ENCODE measurements at regions not wholly inside any gene's neighbourhood (a gene's known extent, or its start where the extent isn't known, plus 50 kb on each side); places are given as distances from the start of the nearest gene placed in this dataset.

DNA sequence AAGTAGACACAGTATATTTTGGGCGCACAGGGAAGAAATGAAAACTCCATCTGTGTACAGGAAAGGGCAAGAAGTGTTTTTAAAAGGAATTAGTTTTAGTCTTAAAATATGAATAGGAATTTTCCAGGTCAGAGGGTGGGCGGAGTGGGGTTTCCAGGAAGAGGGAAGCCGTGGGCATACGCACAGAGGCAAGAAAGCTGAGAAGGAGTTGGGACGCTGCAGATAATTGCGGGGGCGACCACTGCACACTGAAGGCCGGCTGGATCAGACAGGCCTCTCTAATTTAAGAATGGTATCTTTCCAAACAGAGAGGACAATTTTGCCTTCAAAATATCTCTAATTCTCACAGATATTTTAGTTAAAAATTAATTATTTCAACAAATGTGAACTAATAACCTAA lies 189.1 kb upstream of the INHBA start:
- in situ Hi-C loops (cut with MboI; ENCODE audit: low pct_unique_long_range_greater_than_20kb, low sequenced_read_pairs, unreplicated experiment), result no loop called here
- TF ChIP-seq CTCF (IDR thresholded peaks at IDR 0.05; ENCODE audit: extremely low read depth, insufficient read depth, missing control alignments), result no peak
- no peak for DNase-seq (ENCODE audit: low spot score)

DNA sequence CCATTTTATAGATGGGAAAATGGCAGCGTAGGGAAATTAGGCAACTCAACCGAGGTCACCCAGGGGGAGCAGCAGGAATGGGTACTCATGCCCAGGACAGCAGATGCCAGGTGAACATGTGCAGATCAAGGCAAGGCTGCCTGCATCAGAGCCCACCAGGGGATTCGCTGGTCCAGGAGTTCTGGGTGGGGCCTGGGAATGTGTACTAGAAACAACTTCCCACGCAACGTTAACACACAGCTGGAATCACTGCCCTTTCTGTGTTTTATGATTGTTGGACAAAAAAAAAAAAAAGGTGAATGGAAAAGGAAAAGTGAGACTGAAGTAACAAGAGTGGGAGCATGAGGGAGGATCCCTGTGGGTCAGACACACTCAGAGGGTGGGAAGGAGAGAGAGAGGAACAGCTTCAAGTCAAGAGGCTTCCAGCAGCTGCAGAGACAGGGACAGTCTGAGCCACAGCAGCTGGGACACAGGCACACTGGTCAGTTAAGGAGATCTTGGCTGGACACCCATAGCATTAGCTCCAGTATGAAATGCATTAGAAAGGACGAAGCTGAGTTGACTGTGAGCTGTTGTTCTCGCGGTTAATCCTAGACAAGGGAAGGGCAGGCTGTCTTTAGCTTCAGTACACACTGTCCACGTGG lies 187.9 kb upstream of the INHBA start:
- no peak for DNase-seq (ENCODE audit: low spot score)
- TF ChIP-seq CTCF (IDR thresholded peaks at IDR 0.05; ENCODE audit: extremely low read depth, insufficient read depth, missing control alignments), result no peak
- in situ Hi-C loops (cut with MboI; ENCODE audit: low pct_unique_long_range_greater_than_20kb, low sequenced_read_pairs, unreplicated experiment), result no loop called here

DNA sequence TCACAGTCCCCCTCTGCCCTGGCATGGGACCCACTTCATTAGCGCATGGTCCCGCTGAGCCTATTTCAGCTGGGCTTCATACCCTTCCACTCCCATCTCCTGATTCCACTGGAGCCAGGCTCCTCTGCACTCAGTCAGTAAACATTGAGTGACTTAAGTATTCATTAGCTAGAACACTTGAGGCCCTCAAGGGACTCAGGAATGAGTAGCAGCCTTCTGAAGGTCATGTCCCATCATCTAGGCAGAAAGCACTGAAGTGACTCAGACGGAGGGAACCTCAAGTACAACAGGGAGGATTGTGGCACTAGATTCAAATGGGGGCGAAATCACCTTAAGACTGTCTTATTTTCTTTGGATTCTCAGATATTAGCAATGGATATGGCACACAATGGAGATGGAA lies 186.6 kb upstream of the INHBA start:
- no peak for DNase-seq (ENCODE audit: low spot score)
- no peak for TF ChIP-seq CTCF (IDR thresholded peaks at IDR 0.05; ENCODE audit: extremely low read depth, insufficient read depth, missing control alignments)
- in situ Hi-C loops (cut with MboI; ENCODE audit: low pct_unique_long_range_greater_than_20kb, low sequenced_read_pairs, unreplicated experiment), result no loop called here

DNA sequence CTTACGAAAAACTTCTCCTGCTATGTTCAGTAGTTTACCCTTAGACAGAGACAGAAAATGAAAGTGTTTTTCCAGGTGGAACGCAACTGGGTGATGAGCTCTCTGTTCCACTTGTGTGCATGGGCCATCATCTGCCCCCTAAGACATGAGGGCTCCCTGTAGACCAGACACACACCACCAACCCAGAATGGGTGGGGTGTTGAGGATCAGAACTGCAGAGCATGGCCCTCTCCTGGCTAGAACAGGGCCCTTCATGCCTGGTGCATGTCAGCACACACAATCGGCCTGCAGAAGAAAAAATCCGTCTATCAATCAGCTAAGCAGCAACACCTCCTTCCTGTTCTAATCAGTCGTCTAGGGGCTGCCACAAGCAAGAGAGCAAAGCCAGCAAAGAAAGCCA lies 186.2 kb upstream of the INHBA start:
- TF ChIP-seq CTCF (IDR thresholded peaks at IDR 0.05; ENCODE audit: extremely low read depth, insufficient read depth, missing control alignments), result no peak
- DNase-seq (ENCODE audit: low spot score), result no peak
- in situ Hi-C loops (cut with MboI; ENCODE audit: low pct_unique_long_range_greater_than_20kb, low sequenced_read_pairs, unreplicated experiment), result no loop called here

DNA sequence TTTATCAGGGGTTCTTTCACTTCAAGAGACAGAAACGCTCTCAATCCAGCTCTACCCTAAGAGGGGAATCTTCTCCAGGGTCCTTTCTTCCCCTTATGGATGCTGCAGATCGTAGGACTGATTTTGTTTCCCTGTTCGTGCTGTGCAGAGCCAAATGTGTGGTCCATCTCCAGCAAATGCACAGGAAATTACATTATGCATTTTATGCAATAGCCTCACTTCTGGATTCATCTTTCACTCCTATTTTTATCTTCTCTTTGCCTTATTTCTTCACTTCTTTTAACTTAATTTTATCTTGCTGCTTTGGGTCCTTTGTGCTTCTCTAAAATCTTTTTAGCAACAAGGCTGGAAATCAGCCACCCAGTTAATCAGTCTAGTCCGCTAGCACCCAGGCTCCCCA lies 184.5 kb upstream of the INHBA start:
- DNase-seq (ENCODE audit: low spot score), result no peak
- in situ Hi-C loops (cut with MboI; ENCODE audit: low pct_unique_long_range_greater_than_20kb, low sequenced_read_pairs, unreplicated experiment), result no loop called here
- TF ChIP-seq CTCF (IDR thresholded peaks at IDR 0.05; ENCODE audit: extremely low read depth, insufficient read depth, missing control alignments), result no peak

GRCh38 chr7:41886901-41887311 lies 184.0 kb upstream of the INHBA start:
- TF ChIP-seq CTCF (IDR thresholded peaks at IDR 0.05; ENCODE audit: extremely low read depth, insufficient read depth, missing control alignments), result no peak
- DNase-seq (ENCODE audit: low spot score), result no peak
- in situ Hi-C loops (cut with MboI; ENCODE audit: low pct_unique_long_range_greater_than_20kb, low sequenced_read_pairs, unreplicated experiment), result no loop called here
